GM06990 (cell line): ENCODE measurements at regions not wholly inside any gene's neighbourhood (a gene's known extent, or its start where the extent isn't known, plus 50 kb on each side); places are given as distances from the start of the nearest gene placed in this dataset.

Experiments
- DNase-seq: peaks from one replicate; pipeline ENCODE4 v3.0.0-alpha.2; 2011; ENCODE audit not compliant: insufficient read length; ENCODE audit errors: extremely low read depth
- H3K27me3 ChIP-seq: replicated peaks from 2 replicates; pipeline ENCODE4 v1.6.0; 2011; ENCODE audit warnings: low read length; ENCODE audit not compliant: control insufficient read depth, insufficient read depth
- H3K36me3 ChIP-seq: 2 replicates; pipeline ENCODE4 v1.5.1; 2011; ENCODE audit warnings: low read length; ENCODE audit not compliant: control insufficient read depth, insufficient read depth
- H3K4me3 ChIP-seq: replicated peaks from 2 replicates; pipeline ENCODE4 v1.5.1; 2011; ENCODE audit warnings: low read depth, mild to moderate bottlenecking, control low read depth, low read length
- TF ChIP-seq, protein P1 (sequence below): IDR thresholded peaks from 2 replicates; pipeline ENCODE4 v1.5.1; 2011; ENCODE audit warnings: low read length, control low read depth, mild to moderate bottlenecking, inconsistent platforms; ENCODE audit not compliant: insufficient read depth, poor library complexity, severe bottlenecking

DNA sequence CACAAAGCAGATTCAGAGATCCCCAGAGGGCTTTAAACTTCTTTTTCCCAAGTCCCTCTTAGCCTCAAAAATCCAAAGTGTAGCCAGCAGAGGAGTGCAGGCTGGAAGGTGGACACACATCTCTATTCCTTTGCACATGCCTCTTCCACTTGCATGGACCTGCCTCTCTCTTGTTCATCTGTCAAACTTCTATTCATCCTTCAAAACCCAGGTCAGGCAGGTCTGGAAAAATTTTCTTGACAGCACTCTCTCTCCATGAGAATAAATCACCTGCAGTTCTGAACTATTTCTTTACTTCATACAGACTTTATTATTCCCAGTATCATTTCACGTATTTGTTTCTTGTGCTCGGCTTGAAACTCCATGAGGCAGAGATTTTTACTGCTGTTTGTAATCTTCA, 127.5 kb downstream of the SS18 start:
- no peaks in the 10 kb centered on the region for H3K36me3 ChIP-seq
- H3K4me3 ChIP-seq, result no peak overlapping the region
- no peak for DNase-seq
- TF ChIP-seq, protein P1, sequence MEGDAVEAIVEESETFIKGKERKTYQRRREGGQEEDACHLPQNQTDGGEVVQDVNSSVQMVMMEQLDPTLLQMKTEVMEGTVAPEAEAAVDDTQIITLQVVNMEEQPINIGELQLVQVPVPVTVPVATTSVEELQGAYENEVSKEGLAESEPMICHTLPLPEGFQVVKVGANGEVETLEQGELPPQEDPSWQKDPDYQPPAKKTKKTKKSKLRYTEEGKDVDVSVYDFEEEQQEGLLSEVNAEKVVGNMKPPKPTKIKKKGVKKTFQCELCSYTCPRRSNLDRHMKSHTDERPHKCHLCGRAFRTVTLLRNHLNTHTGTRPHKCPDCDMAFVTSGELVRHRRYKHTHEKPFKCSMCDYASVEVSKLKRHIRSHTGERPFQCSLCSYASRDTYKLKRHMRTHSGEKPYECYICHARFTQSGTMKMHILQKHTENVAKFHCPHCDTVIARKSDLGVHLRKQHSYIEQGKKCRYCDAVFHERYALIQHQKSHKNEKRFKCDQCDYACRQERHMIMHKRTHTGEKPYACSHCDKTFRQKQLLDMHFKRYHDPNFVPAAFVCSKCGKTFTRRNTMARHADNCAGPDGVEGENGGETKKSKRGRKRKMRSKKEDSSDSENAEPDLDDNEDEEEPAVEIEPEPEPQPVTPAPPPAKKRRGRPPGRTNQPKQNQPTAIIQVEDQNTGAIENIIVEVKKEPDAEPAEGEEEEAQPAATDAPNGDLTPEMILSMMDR, result no peak
- H3K27me3 ChIP-seq, result no peaks in the 10 kb centered on the region

DNA sequence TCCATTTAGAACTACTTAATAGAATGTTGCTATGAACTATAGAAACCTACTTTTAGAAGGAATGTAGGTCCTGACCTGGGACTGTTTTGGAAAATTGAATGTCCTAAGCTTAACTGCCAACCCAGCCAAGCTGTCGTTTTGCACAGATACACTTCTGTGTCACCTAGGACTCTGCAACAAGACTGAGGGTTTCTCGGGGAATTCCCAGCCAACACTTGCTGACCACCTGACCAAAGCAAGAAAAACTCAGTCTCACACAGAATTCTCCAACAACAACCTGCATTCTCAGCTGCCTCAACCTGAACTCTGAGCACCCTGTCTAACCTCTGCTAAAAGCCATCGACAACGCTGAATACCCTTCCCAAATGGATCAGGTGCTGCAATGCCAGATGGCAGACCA, 128.2 kb downstream of the SS18 start:
- Histone ChIP-seq H3K27me3 (no peaks in the 10 kb centered on the region), H3K36me3 (no peaks in the 10 kb centered on the region), H3K4me3 (no peak overlapping the region)
- TF ChIP-seq, protein P1, result no peak
- no peak for DNase-seq

DNA sequence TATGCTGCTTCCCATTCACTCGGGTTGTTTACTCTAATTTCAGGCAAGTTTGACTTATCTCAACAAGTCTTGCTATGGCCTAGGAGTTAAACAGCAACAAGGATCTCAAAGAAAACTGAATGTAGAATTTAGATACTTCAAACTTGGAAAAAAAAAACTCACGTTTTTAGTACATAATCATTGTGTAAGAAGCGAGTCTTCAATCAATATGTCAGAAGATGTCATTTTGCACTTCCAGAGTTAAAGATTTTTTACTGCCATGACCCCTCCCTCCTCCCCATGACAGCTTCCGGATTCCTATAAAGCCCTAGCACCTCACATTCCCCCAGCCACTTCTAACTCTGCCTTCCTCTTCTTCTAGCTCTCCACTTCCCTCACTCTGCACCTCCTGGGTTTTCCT, 133.4 kb downstream of the SS18 start:
- no peak for DNase-seq
- Histone ChIP-seq H3K36me3 (no peaks in the 10 kb centered on the region), H3K4me3 (no peak overlapping the region), H3K27me3 (no peaks in the 10 kb centered on the region)
- TF ChIP-seq, protein P1, result no peak

DNA sequence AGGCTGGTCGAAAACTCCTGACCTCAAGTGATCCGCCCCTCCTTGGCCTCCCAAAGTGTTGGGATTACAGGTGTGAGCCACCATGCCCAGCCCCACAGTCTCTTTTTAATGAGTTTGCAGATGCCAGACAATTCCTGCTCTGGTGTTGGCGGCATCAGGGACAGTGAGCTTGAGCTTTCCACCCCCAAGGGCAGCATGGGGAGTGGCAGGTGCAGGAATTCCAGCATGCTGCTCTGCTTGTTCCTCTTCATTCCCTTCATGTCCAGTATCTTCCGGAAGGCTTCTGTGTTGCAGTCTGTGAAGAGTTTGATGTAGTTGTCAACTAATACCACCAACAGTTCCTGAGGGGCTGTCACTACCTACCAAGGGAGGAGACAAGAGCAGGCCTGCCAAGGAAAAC, 137.3 kb downstream of the SS18 start:
- Histone ChIP-seq H3K27me3 (no peaks in the 10 kb centered on the region), H3K36me3 (no peaks in the 10 kb centered on the region), H3K4me3 (no peak overlapping the region)
- no peak for DNase-seq
- TF ChIP-seq, protein P1, result no peak

DNA sequence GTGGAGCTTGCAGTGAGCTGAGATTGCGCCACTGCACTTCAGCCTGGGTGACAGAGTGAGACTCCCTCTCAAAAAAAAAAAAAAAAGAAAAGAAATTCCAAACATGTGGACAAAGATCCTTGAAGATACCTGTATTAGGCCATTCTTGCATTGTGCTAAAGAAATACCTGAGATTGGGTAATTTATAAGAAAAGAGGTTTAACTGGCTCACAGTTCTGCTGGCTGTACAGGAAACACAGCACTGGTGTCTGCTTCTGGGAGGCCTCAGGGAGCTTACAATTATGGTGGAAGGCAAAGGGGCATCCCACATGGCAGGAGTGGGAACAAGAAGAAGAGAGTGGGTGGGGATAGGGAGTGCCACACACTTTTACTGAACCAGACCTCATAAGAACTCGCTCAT, 140.1 kb downstream of the SS18 start:
- no peaks in the 10 kb centered on the region for H3K36me3 ChIP-seq
- DNase-seq, result no peak
- TF ChIP-seq, protein P1, result no peak
- no peak overlapping the region for H3K4me3 ChIP-seq
- H3K27me3 ChIP-seq, result no peaks in the 10 kb centered on the region

DNA sequence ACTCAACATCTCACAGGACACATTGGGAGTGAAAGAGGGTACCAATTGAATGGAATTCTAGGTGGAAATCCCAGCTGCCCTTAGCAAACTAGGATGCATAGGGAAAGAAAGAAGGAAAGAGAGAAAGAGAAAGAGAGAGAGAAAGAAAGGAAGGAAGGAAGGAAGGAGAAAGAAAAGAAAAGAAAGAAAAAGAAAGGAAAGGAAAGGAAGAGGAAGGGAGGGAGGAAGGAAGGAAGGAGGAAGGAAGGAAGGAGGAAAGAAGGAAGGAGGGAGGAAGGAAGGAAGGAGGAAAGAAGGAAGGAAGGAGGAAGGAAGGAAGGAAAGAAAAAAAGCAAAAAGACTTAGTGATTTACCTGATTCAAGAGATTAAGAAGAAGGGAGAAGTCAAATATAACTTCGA, 143.9 kb downstream of the SS18 start:
- H3K27me3 ChIP-seq, result no peaks in the 10 kb centered on the region

More for the DNA sequence above, 143.9 kb downstream of the SS18 start:
- Histone ChIP-seq H3K4me3 (no peak overlapping the region), H3K36me3 (no peaks in the 10 kb centered on the region)
- no peak for DNase-seq
- TF ChIP-seq, protein P1, result no peak
